GM12892 (cell line): ENCODE measurements at regions not wholly inside any gene's neighbourhood (a gene's known extent, or its start where the extent isn't known, plus 50 kb on each side); places are given as distances from the start of the nearest gene placed in this dataset.
"Not testable (repeated sequence)": the region's sequence is repeated elsewhere in the genome, so short reads cannot be mapped to it uniquely, and the experiment has no call there.

Experiments
- DNase-seq: peaks from one replicate; pipeline ENCODE4 v3.0.0; 2011; ENCODE audit not compliant: insufficient read length
- FAIRE-seq: peaks from 2 replicates; lab custom pipeline; 2011; peaks lifted over from hg19 to GRCh38; lab: Jason Lieb, UNC
- POLR2A ChIP-seq: IDR thresholded peaks from 2 replicates; pipeline ENCODE4 v1.6.1; 2011; ENCODE audit warnings: low read depth, low read length, control low read depth
- POLR2AphosphoS5 ChIP-seq: IDR thresholded peaks from 2 replicates; pipeline ENCODE4 v1.6.1; 2011; ENCODE audit warnings: low read depth, low read length, control low read depth
- TAF1 ChIP-seq: IDR thresholded peaks from 2 replicates; pipeline ENCODE4 v1.6.1; 2011; ENCODE audit warnings: low read depth, mild to moderate bottlenecking, control low read depth, low read length, borderline replicate concordance

GRCh38 chr15:70602834-70603560 lies 160.4 kb downstream of the UACA start:
- DNase-seq (no peak), FAIRE-seq (no peak)
- TF ChIP-seq POLR2AphosphoS5 (no peak), TAF1 (no peak), POLR2A (no peak)

- no peak for DNase-seq
- no peak for FAIRE-seq
- TF ChIP-seq POLR2AphosphoS5 (no peak), POLR2A (no peak), TAF1 (no peak)
Measured at GRCh38 chr15:70602281-70602680, 161.1 kb downstream of the UACA start.

- no peak for DNase-seq
- no peak for TF ChIP-seq POLR2AphosphoS5
- no peak for TF ChIP-seq TAF1
- no peak for TF ChIP-seq POLR2A
- no peak for FAIRE-seq
Measured at GRCh38 chr15:70597945-70598344, 165.4 kb downstream of the UACA start.

- no peak for TF ChIP-seq TAF1
- TF ChIP-seq POLR2AphosphoS5, result no peak
- no peak for TF ChIP-seq POLR2A
- no peak for DNase-seq
- no peak for FAIRE-seq
Measured at GRCh38 chr15:70597056-70597603, 166.2 kb downstream of the UACA start.

- TF ChIP-seq TAF1, result no peak
- TF ChIP-seq POLR2AphosphoS5, result no peak
- no peak for TF ChIP-seq POLR2A
- DNase-seq (no peak), FAIRE-seq (no peak)
Measured at GRCh38 chr15:70596354-70597055, 166.9 kb downstream of the UACA start.

GRCh38 chr15:70593795-70594194 lies 169.6 kb downstream of the UACA start:
- FAIRE-seq, result no peak
- no peak for DNase-seq
- TF ChIP-seq POLR2A (no peak), TAF1 (no peak), POLR2AphosphoS5 (no peak)

GRCh38 chr15:70589728-70590127 lies 173.6 kb downstream of the UACA start:
- no peak for DNase-seq
- TF ChIP-seq POLR2AphosphoS5 (no peak), POLR2A (no peak), TAF1 (no peak)
- no peak for FAIRE-seq

- DNase-seq (no peak), FAIRE-seq (no peak)
- TF ChIP-seq POLR2AphosphoS5, result no peak
- no peak for TF ChIP-seq POLR2A
Measured at GRCh38 chr15:70589221-70589620, 174.1 kb downstream of the UACA start.

- FAIRE-seq, result no peak
- TF ChIP-seq POLR2AphosphoS5 (no peak), TAF1 (no peak), POLR2A (no peak)
- no peak for DNase-seq
Measured at GRCh38 chr15:70588613-70589012, 174.7 kb downstream of the UACA start.

- no peak for FAIRE-seq
- TF ChIP-seq TAF1, result no peak
- no peak for TF ChIP-seq POLR2AphosphoS5
- no peak for TF ChIP-seq POLR2A
- DNase-seq, result no peak
Measured at GRCh38 chr15:70587896-70588567, 175.3 kb downstream of the UACA start.

GRCh38 chr15:70587012-70587634 lies 176.2 kb downstream of the UACA start:
- not testable (repeated sequence) for DNase-seq, FAIRE-seq

GRCh38 chr15:70586241-70586640 lies 177.1 kb downstream of the UACA start:
- TF ChIP-seq POLR2A (no peak), POLR2AphosphoS5 (no peak), TAF1 (no peak)
- FAIRE-seq, result no peak
- no peak for DNase-seq
